ENCODE measurements at regions not wholly inside any gene's neighbourhood (a gene's known extent, or its start where the extent isn't known, plus 50 kb on each side); places are given as distances from the start of the nearest gene placed in this dataset.

DNA sequence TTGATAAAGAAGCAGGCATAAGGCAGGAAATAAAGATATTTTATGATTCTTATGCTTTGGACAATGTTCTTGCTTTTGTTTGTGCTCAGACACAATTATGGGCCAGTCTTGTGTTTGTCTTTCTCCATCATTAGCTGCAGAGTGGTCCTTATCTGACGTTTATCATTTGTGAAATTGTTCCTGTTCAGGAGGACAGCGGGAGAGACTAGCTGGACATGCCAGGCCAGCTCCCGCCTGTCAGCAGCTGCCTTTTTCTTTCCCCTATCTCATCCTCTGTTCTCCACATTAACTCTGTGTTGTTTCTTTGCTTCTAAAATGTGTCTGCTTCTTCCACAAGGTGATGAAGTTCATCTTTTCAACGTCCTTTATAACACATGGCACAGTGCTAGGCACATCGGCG, 333.5 kb downstream of the NPIPA8 start:
- no peak for DNase-seq
- Mint-ChIP-seq H3K36me3 (ENCODE audit: low read depth) (no peaks in the 10 kb centered on the region), H3K9me3 (no peaks in the 10 kb centered on the region), H3K27ac (no peak overlapping the region), H3K27me3 (peaks cover 5% of the 10 kb centered on the region), H3K4me1 (no peaks in the 10 kb centered on the region), H3K4me3 (no peak overlapping the region)
- no peak for ATAC-seq

DNA sequence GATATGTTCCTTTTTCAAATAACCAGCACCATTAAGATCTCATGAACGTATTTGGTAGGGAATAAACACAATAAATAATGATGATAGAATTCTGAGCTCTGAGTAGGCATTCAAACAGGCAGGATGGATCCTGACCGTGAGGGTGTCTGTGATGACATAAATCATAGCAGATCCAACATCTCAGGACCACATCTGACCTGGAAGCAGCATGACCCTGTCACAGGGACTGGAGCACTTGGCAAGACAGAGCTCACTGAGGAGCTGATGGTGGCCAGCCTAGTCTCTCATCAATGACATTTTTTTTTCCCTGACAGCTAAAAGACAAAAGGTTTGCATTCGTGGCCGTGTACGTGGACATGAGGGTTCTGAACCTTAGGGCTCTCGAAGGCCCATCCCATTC, 337.5 kb downstream of the NPIPA8 start:
- H3K27me3 Mint-ChIP-seq: peaks cover 9% of the 10 kb centered on the region

DNA sequence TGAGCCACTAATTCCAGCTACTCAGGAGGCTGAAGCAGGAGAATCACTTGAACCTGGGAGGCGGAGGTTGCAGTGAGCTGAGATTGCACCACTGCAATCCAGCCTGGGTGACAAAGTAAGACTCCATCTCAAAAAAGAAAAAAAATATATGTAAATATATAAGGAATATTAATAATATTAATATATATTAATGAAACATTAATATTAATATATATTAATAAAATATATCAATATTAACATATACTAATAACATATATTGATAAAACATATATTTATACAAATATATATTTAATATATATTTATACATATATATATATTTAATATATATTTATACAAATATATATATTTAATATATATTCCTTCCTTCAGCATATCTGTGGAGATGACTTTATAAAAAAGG, 338.0 kb downstream of the NPIPA8 start:
- DNase-seq: no peak
- H3K36me3 Mint-ChIP-seq (ENCODE audit: low read depth): no peaks in the 10 kb centered on the region
- H3K9me3 Mint-ChIP-seq: no peaks in the 10 kb centered on the region
- peaks cover 9% of the 10 kb centered on the region for H3K27me3 Mint-ChIP-seq
- no peak for ATAC-seq
- H3K27ac Mint-ChIP-seq: no peak overlapping the region
- no peaks in the 10 kb centered on the region for H3K4me1 Mint-ChIP-seq
- no peak overlapping the region for H3K4me3 Mint-ChIP-seq

More for the DNA sequence above, 337.5 kb downstream of the NPIPA8 start:
- Mint-ChIP-seq H3K27ac (no peak overlapping the region), H3K4me3 (no peak overlapping the region), H3K9me3 (no peaks in the 10 kb centered on the region), H3K36me3 (ENCODE audit: low read depth) (no peaks in the 10 kb centered on the region), H3K4me1 (no peaks in the 10 kb centered on the region)
- DNase-seq: no peak
- ATAC-seq: no peak

DNA sequence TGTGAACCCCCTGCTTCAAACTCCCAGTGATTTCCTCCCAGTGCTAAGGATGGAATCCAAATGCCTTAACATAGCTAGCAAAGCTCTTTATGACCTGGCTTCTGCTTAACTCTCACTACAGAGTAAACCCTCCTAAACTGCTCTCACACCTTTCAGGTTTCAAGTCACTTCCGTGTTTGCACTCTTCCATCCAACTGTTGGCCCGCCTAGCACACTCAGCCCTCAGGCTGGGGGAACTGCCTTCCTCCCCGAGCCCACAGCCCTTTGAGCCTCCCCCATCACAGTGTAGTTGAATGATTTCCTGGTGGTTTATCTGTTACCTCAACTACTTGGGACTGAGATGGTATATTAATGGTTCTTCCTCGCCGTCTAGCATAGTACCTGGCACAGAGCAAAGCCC, 342.5 kb downstream of the NPIPA8 start:
- no peaks in the 10 kb centered on the region for H3K36me3 Mint-ChIP-seq (ENCODE audit: low read depth)
- no peak for DNase-seq
- H3K4me1 Mint-ChIP-seq: no peaks in the 10 kb centered on the region
- peaks cover 15% of the 10 kb centered on the region for H3K27me3 Mint-ChIP-seq
- ATAC-seq: no peak
- H3K9me3 Mint-ChIP-seq: no peaks in the 10 kb centered on the region
- no peak overlapping the region for H3K27ac Mint-ChIP-seq
- H3K4me3 Mint-ChIP-seq: no peak overlapping the region

DNA sequence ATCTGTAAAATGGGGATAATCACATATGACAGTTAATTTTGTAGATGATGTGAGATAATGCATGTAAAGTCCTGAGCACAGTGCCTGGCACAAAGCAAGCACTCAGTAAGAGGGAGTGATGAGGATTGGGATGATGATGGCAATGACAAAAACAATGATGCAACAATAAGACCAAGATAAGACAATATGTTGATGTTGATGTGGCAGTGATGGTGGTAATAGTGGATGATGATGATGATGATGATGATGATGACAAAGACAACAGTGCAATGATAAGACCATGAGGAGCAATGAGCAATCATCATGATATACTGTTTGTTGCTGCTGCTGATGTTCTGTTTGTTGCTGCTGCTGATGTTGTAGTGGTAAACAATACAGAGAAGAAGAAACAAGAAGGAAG, 344.1 kb downstream of the NPIPA8 start:
- Mint-ChIP-seq H3K27me3 (peaks cover 13% of the 10 kb centered on the region), H3K27ac (no peak overlapping the region)
- ATAC-seq: no peak

DNA sequence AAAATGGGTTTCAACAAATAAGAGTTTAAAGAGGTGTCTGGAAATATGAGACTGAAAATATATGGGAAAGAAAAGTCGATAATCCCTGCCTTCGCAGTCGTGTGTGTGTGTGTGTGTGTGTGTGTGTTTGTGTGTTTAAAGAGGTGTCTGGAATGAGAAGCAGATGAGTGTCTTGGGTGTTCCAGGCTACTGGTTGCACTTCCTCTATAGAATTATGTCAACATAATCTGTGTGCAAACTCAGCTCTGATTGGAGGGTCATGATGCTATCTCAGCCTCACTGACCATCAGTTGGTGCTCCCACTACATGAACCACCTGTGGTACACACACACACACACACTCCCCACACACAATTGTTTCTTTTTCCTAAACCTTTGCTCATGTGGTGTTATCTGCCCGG, 347.3 kb downstream of the NPIPA8 start:
- H3K4me3 Mint-ChIP-seq: no peak overlapping the region
- H3K4me1 Mint-ChIP-seq: no peaks in the 10 kb centered on the region
- no peaks in the 10 kb centered on the region for H3K9me3 Mint-ChIP-seq
- H3K36me3 Mint-ChIP-seq (ENCODE audit: low read depth): no peaks in the 10 kb centered on the region
- DNase-seq (no peak), ATAC-seq (no peak)
- no peak overlapping the region for H3K27ac Mint-ChIP-seq
- H3K27me3 Mint-ChIP-seq: peaks cover 11% of the 10 kb centered on the region

More for the DNA sequence above, 344.1 kb downstream of the NPIPA8 start:
- no peaks in the 10 kb centered on the region for H3K36me3 Mint-ChIP-seq (ENCODE audit: low read depth)
- no peaks in the 10 kb centered on the region for H3K4me1 Mint-ChIP-seq
- no peak overlapping the region for H3K4me3 Mint-ChIP-seq
- no peaks in the 10 kb centered on the region for H3K9me3 Mint-ChIP-seq
- DNase-seq: no peak

DNA sequence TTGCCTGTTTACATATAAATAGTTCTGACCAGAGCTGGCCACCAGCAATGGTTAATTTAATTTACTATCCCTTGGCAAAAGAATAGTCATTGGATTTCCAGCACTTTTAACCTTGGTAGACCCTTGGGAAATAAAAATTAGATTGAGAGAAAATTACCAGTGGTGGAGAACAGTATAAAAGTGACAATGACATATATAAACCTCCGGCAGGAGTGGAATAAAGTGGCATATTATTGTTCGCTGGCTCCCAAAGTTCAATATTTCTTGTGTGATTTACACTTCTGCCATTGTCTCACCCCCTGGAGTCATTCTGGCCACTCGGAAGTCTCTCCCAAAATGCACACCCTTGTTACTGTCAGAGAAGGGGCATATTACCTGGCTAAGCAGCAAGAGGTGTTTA, 347.7 kb downstream of the NPIPA8 start:
- no peak for ATAC-seq
- Mint-ChIP-seq H3K27me3 (peaks cover 12% of the 10 kb centered on the region), H3K36me3 (ENCODE audit: low read depth) (no peaks in the 10 kb centered on the region), H3K27ac (no peak overlapping the region), H3K4me3 (no peak overlapping the region), H3K4me1 (no peaks in the 10 kb centered on the region), H3K9me3 (no peaks in the 10 kb centered on the region)
- DNase-seq: no peak

DNA sequence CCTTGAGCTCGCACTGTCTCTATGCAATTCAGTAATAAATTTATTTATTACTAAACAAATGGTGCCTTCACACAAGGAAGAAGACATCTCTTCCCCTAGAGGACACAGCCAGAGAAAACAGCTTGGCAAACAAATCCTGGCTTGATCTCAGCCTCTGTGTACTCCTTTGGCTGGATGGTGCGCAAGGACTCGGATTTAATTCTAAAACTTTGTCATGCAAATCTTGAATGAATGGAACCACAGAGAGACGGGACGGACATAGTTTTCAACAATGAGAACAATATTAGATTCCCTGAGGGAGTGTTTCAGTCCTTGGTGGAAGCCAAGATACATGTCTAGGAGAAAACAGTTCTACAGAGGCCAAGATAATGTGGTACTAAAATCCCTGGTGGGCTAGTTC, 349.5 kb downstream of the NPIPA8 start:
- DNase-seq: no peak
- H3K4me1 Mint-ChIP-seq: no peaks in the 10 kb centered on the region
- peaks cover 5% of the 10 kb centered on the region for H3K27me3 Mint-ChIP-seq
- ATAC-seq: no peak
- no peaks in the 10 kb centered on the region for H3K36me3 Mint-ChIP-seq (ENCODE audit: low read depth)
- H3K4me3 Mint-ChIP-seq: no peak overlapping the region
- no peaks in the 10 kb centered on the region for H3K9me3 Mint-ChIP-seq
- no peak overlapping the region for H3K27ac Mint-ChIP-seq

DNA sequence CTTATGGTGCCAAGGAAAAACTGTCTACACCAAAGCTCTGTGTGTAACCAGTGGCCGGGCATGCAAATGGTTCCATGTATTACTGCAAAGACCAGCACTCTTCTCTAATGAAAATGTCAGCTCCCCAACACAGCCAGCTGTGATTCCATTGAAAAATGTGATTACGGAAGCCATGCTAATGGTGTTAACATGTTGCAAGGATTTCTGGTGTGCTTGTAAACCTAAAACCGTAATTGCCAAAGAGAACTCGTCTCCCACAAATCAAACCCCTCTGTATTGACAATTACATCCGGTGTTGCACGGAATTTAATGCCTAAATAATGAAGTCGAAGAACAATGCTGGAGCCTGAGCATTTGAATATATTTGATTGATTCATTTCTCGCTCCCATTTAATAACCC, 351.7 kb downstream of the NPIPA8 start:
- H3K36me3 Mint-ChIP-seq (ENCODE audit: low read depth): no peaks in the 10 kb centered on the region
- H3K9me3 Mint-ChIP-seq: no peaks in the 10 kb centered on the region
- peaks cover 2% of the 10 kb centered on the region for H3K27me3 Mint-ChIP-seq
- DNase-seq: no peak
- no peaks in the 10 kb centered on the region for H3K4me1 Mint-ChIP-seq
- no peak overlapping the region for H3K27ac Mint-ChIP-seq
- no peak for ATAC-seq
- no peak overlapping the region for H3K4me3 Mint-ChIP-seq

DNA sequence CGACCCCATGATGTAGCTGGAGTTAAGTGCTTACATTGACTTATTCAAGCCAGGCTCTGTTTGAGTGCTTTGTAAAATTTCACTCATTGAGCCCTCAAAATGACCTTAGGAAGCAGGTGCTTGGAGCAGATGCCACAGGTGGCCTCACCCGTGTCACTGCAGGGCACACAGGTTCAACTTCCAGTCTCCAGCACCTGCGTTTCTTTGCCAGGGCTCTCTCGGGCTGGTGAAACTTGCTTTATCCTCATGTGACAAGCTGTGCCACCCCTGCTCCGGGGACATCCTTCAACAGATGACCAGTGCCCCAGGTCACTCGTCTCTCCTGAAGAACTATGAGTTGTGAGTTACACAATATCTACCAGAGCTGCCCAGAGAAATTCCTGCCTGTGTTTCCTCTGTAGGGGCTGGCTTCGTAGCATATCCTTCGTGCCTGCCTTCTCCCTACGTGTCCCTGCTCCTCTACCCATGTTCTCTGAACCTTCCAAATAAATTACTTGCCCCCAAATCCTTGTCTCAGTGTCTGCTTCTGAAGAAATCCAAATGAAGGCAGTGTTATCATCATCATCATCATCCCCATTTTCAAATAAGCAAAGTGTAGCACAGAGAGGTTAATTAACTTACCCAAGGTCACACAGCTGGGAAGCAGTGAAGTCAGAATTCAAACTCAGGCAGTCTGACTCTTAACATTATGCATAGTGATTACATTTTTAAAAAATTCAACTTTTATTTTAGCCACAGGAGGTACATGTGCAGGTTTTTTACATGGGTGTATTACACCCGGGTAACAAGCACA, 352.5 kb downstream of the NPIPA8 start:
- ATAC-seq (no peak), DNase-seq (no peak)
- no peaks in the 10 kb centered on the region for H3K36me3 Mint-ChIP-seq (ENCODE audit: low read depth)
- H3K9me3 Mint-ChIP-seq: no peaks in the 10 kb centered on the region
- H3K4me3 Mint-ChIP-seq: no peak overlapping the region
- H3K27ac Mint-ChIP-seq: no peak overlapping the region
- H3K27me3 Mint-ChIP-seq: peaks cover 2% of the 10 kb centered on the region
- H3K4me1 Mint-ChIP-seq: no peaks in the 10 kb centered on the region

DNA sequence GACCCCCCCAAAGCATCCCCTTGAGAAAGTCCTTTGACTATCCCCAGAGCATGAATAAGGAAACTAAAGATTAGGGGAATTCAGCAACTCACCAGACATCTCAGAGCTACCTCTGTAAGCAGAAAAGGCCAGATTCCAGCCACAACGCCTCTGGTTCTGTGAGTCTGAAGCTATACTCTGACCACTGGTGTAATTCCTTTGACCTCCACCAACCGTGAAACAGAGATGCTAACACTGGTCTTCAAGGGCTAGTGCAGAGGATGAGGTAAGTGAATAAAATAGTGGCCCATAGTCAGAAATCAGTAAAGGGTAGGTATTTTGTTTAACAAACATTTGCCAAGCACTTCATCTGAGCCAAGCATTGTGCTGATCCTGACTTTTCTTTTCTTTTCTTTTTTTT, 353.4 kb downstream of the NPIPA8 start:
- Mint-ChIP-seq H3K27me3 (peaks cover 2% of the 10 kb centered on the region), H3K9me3 (peaks cover 4% of the 10 kb centered on the region), H3K36me3 (ENCODE audit: low read depth) (no peaks in the 10 kb centered on the region), H3K4me3 (no peak overlapping the region), H3K4me1 (no peaks in the 10 kb centered on the region), H3K27ac (no peak overlapping the region)
- DNase-seq (no peak), ATAC-seq (no peak)

DNA sequence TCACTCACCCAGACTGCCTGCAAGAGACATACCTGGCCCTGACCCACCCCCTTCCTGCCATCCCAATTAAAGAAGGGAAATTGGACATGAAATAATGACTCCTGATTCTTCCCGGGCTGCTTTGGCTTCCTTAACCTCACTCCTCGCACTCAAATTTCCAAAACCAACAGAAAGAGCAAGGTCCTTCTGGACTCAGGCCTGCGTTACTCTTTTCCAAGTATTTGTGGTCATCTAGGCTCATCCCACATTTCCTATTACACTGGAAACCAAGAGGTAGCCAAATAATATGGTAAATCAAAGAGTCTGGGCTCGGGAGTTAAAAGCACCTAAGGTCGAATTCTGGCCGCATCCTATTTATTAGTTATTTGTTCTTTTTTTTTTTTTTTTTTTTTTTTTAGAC, 359.3 kb downstream of the NPIPA8 start:
- DNase-seq (no peak), ATAC-seq (no peak)
- no peak overlapping the region for H3K27ac Mint-ChIP-seq
- H3K9me3 Mint-ChIP-seq: peaks cover 4% of the 10 kb centered on the region
- no peaks in the 10 kb centered on the region for H3K36me3 Mint-ChIP-seq (ENCODE audit: low read depth)
- no peak overlapping the region for H3K4me3 Mint-ChIP-seq
- H3K4me1 Mint-ChIP-seq: no peaks in the 10 kb centered on the region
- no peaks in the 10 kb centered on the region for H3K27me3 Mint-ChIP-seq

DNA sequence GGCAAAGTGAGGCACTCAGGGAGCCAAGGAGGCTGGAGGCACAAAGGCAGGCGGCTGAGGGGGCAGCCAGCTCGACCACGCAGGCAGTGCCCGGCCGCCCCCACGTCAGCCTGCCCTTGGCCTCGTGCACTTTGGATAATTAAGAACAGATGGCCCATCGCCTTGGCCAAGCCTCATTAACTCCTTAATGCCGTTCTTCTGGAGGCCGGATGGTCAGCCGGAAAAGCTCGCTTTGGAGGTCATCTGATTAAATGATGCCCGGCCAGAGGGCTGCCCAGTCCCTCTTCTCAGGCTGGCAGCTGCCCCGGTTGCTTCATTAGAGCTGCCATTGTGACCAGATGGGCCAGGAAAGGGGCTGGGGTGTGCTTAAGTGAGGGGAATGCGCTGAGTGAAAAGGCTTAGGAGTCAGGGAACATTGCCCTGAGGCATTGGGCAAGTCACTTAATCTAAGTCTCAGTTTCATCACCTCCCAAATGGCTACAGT, 364.0 kb downstream of the NPIPA8 start:
- peaks cover 8% of the 10 kb centered on the region for H3K27me3 Mint-ChIP-seq
- DNase-seq (no peak), ATAC-seq (no peak)
- H3K9me3 Mint-ChIP-seq: no peaks in the 10 kb centered on the region
- no peaks in the 10 kb centered on the region for H3K4me1 Mint-ChIP-seq
- no peak overlapping the region for H3K4me3 Mint-ChIP-seq
- no peaks in the 10 kb centered on the region for H3K36me3 Mint-ChIP-seq (ENCODE audit: low read depth)
- no peak overlapping the region for H3K27ac Mint-ChIP-seq

DNA sequence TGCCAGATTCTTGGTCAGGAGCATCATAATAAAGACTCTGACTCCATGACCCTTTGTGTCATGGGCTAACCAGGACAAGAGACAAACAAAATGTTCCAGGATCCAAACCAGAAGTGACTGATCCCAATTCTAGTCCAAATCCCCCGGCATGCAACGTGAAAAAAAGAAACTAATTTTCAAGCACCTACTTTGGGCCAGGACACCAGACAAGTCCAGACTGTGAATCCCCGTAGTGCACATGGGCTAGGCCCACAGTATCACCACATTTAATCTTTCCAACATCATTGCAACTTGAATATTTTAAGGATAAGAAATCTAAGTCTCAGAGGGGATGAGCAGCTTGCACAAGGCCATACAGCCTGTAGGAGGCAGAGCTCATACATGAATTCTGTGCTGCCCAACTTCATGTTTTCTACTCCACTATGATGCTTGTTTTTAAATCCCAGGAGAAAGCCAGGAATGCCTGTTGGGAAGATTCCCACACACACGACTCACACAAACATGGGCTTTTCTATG, 365.7 kb downstream of the NPIPA8 start:
- Mint-ChIP-seq H3K4me1 (no peaks in the 10 kb centered on the region), H3K9me3 (no peaks in the 10 kb centered on the region), H3K36me3 (ENCODE audit: low read depth) (no peaks in the 10 kb centered on the region), H3K4me3 (no peak overlapping the region), H3K27ac (no peak overlapping the region), H3K27me3 (peaks cover 8% of the 10 kb centered on the region)
- ATAC-seq (no peak), DNase-seq (no peak)

DNA sequence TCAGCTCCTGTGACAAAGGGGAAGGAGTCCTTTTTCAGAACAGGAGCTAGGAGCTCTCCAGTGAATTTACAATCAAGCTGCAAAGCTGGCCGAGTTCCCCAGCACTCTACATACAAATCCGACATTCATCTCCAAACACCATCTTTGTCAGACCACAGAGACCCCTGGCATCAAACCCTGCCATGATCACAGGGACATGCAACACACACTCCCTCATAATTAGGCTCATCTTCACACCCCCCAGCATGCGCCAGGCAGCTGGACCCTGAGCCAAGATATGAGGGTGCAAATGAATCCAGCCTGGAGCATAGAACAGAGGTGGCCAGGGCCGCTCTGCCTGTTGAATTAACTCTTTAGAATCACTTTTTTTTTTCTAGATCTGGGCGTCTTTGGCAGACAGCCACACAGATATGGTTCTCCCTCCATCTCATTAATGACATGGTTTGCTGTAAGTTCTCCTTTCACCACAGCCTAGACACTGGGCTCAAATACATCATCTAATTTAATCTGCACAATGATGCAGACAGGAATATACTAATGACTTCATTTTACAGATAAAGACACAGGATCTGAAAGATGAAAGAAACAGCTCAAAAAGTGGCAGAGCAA, 366.3 kb downstream of the NPIPA8 start:
- no peaks in the 10 kb centered on the region for H3K36me3 Mint-ChIP-seq (ENCODE audit: low read depth)
- no peaks in the 10 kb centered on the region for H3K4me1 Mint-ChIP-seq
- no peaks in the 10 kb centered on the region for H3K9me3 Mint-ChIP-seq
- H3K4me3 Mint-ChIP-seq: no peak overlapping the region
- no peak for DNase-seq
- H3K27me3 Mint-ChIP-seq: peaks cover 8% of the 10 kb centered on the region
- H3K27ac Mint-ChIP-seq: no peak overlapping the region
- no peak for ATAC-seq

Data from activated naive CD8-positive, alpha-beta T cell treated with anti-CD3 and anti-CD28 coated beads, Interleukin-2, amount 50 U/mL, for 24 hours (primary cell).